ENCODE measurements at regions not wholly inside any gene's neighbourhood (a gene's known extent, or its start where the extent isn't known, plus 50 kb on each side); places are given as distances from the start of the nearest gene placed in this dataset.
A peak's percentile ranks its signal among the peaks of the same experiment; 100 is the strongest.

- peak; percentile 60 for DNase-seq
These were observed 50.3 kb upstream of the ATP13A3 start for GRCh38 chr3:194536871-194537637.

Data from NCI-H2081 treated with DMSO at 0.1 percent for 48 hours (cell line).